ENCODE measurements at regions not wholly inside any gene's neighbourhood (a gene's known extent, or its start where the extent isn't known, plus 50 kb on each side); places are given as distances from the start of the nearest gene placed in this dataset.

DNA sequence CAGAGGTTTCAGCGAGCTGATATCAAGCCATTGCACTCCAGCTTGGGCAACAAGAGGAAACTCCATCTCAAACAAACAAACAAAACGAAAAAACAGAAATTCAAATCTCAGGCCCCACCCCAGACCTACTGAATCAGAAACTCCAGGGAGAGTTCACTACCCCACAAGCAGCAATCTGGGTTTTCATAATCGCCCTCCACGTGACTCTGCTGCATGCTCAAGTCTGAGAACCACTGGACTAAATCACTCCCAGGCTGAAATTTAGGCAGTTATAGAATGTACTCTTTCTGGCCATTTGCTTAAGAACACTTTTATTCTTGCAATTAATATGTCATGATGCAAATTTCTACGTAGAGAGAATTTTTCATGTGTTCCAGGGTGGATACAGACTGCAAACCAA lies 287.3 kb downstream of the USP46 start:
- DNase-seq (ENCODE audit: low spot score in 2 of 2), result no peak
- no peak for TF ChIP-seq POLR2A (IDR thresholded peaks at IDR 0.05)
- 86 to 87% methylated on average over 5 of the region's 5 CpGs for WGBS, 2 donors
- intact Hi-C loops (cut with DNase I; ENCODE audit: low total_unique reads), result no loop called here
- H3K4me3 ChIP-seq (ENCODE audit: low read depth, poor library complexity, severe bottlenecking), result no peak overlapping the region

DNA sequence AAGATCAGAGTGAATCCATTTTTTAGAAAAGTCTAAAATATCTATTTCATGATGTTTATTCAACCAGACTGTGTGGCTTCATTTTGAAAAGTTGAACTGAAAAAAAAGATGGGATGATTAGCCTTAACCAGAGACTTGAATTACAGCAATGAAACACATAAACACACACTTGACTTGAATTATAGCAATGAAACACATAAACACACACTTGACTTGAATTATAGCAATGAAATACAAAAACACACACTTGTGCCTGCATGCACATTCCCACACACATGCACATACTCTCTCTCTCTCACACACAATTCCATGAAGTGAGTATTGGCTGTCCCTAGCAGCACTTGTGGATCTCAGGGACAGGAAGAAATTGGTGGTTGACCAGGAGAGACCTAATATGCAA lies 286.8 kb downstream of the USP46 start:
- TF ChIP-seq CTCF (IDR thresholded peaks at IDR 0.05), result no peak
- no peak overlapping the region for H3K4me3 ChIP-seq (ENCODE audit: low read depth, poor library complexity, severe bottlenecking)
- intact Hi-C loops (cut with DNase I; ENCODE audit: low total_unique reads), result no loop called here
- DNase-seq (ENCODE audit: low spot score in 2 of 2), result no peak

GRCh38 chr4:52372747-52373146 lies 286.4 kb downstream of the USP46 start:
- 71 to 73% methylated on average over 3 of the region's 3 CpGs for WGBS, 2 donors
- intact Hi-C loops (cut with DNase I; ENCODE audit: low total_unique reads), result no loop called here
- DNase-seq (ENCODE audit: low spot score in 2 of 2), result no peak
- no peak for TF ChIP-seq POLR2A (IDR thresholded peaks at IDR 0.05)
- TF ChIP-seq CTCF (IDR thresholded peaks at IDR 0.05), result no peak
- H3K4me3 ChIP-seq (ENCODE audit: low read depth, poor library complexity, severe bottlenecking), result no peak overlapping the region

DNA sequence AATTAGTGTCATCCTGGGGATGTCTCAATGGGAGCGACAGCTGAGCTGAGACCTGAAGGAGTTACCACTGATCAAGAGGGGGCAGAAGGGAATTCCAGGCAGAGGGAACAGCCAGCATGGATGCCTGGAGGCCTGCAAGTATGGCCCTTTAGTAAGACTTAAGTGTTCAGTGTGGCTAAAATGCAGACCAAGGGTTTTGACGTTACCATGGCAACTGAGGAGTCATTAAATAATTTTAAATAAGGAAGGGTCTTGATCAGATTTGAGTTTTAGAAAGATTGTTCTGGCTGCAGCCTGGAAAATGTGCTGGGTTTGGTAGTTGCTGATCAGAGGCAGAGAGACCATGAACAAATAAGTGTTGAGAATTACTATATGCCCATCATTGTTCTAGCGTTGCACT lies 285.5 kb downstream of the USP46 start:
- 79% methylated on average over 3 of the region's 3 CpGs for WGBS, 2 donors
- no peak overlapping the region for H3K4me3 ChIP-seq (ENCODE audit: low read depth, poor library complexity, severe bottlenecking)
- no peak for DNase-seq (ENCODE audit: low spot score in 2 of 2)
- intact Hi-C loops (cut with DNase I; ENCODE audit: low total_unique reads), result no loop called here
- TF ChIP-seq CTCF (IDR thresholded peaks at IDR 0.05), result no peak
- TF ChIP-seq POLR2A (IDR thresholded peaks at IDR 0.05), result no peak

DNA sequence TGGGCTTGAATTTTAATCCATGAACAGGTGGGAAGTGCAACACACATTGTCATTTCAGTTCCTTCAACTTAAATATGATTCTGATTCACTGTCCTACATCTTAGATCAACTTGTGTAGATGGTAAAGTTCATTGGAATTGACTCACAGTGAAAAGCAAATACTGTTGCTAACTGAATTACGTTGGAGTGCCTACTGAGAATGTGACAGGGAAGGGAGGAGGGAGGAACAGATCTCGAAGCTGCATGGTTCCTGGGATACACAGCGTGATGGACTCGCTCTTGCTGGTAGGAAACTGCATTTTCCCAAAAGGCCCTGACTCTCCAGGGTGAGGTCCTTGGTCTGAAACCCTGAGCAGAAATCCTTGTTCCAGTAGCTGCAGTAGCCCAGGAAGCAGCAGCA lies 284.2 kb downstream of the USP46 start:
- H3K4me3 ChIP-seq (ENCODE audit: low read depth, poor library complexity, severe bottlenecking), result no peak overlapping the region
- WGBS, 2 donors, result 66 to 70% methylated on average over 4 of the region's 4 CpGs
- intact Hi-C loops (cut with DNase I; ENCODE audit: low total_unique reads), result no loop called here
- no peak for DNase-seq (ENCODE audit: low spot score in 2 of 2)
- TF ChIP-seq POLR2A (IDR thresholded peaks at IDR 0.05) (no peak), CTCF (IDR thresholded peaks at IDR 0.05) (no peak)

DNA sequence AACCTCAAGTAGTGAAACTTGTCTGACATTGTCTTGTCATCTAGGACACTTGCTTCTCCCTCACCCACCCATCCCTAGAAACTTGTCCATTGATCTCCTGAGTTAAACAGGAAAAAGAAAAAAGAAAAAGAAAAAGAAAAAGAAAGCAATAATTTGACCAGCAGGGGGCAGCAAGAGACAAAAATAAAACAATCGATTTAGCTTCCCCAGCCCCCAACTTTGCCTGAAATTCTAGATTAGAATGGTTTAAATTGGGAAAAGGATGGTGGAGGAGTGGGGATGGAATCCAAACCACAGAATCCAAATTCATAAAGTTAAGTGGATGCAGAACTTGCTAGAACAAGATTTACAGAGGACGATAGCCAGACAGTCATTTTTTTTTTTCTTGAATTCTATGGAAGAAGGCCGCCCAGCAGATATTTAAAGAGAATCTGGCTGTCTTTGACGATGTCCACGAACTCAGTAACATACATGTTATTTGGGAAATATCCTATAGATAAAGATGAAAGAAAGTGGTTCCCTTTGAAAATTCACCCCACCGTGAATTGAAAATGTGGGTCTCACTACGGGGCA lies 282.9 kb downstream of the USP46 start:
- no peak for TF ChIP-seq CTCF (IDR thresholded peaks at IDR 0.05)
- H3K4me3 ChIP-seq (ENCODE audit: low read depth, poor library complexity, severe bottlenecking), result no peak overlapping the region
- no peak for DNase-seq (ENCODE audit: low spot score in 2 of 2)
- intact Hi-C loops (cut with DNase I; ENCODE audit: low total_unique reads), result no loop called here
- 41 to 42% methylated on average over 7 of the region's 7 CpGs for WGBS, 2 donors
